Astrocyte (in vitro differentiated cells and primary cell): ENCODE measurements at regions not wholly inside any gene's neighbourhood (a gene's known extent, or its start where the extent isn't known, plus 50 kb on each side); places are given as distances from the start of the nearest gene placed in this dataset.

ENCODE experiments used
- DNase-seq: peaks from one replicate; pipeline ENCODE4 v3.0.0-alpha.2; 2010; ENCODE audit warnings: low read depth
- FAIRE-seq: peaks from 2 replicates; lab custom pipeline; 2011; peaks lifted over from hg19 to GRCh38; lab: Jason Lieb, UNC
- H2AFZ ChIP-seq: 2 replicates; pipeline ENCODE4 v1.6.0; 2012; ENCODE audit warnings: low read depth, low read length, inconsistent platforms
- H3K27ac ChIP-seq: 2 replicates; pipeline ENCODE4 v1.5.1; 2011; ENCODE audit warnings: low read depth, low read length, inconsistent platforms
- H3K27me3 ChIP-seq: 2 replicates; pipeline ENCODE4 v1.6.0; 2011; ENCODE audit warnings: low read length, inconsistent platforms; ENCODE audit not compliant: insufficient read depth
- H3K36me3 ChIP-seq: 2 replicates; pipeline ENCODE4 v1.5.1; 2011; ENCODE audit warnings: low read length, inconsistent platforms; ENCODE audit not compliant: insufficient read depth
- H3K4me1 ChIP-seq: 2 replicates; pipeline ENCODE4 v1.5.1; 2011; ENCODE audit warnings: low read length, inconsistent platforms; ENCODE audit not compliant: insufficient read depth
- H3K4me2 ChIP-seq: 2 replicates; pipeline ENCODE4 v1.6.0; 2012; ENCODE audit warnings: low read length, inconsistent platforms
- H3K4me3 ChIP-seq: 2 replicates; pipeline ENCODE4 v1.5.1; 2011; ENCODE audit warnings: low read depth, mild to moderate bottlenecking, low read length, inconsistent platforms; ENCODE audit not compliant: insufficient read depth
- H3K79me2 ChIP-seq: 2 replicates; pipeline ENCODE4 v1.6.0; 2012; ENCODE audit warnings: mild to moderate bottlenecking, low read length, inconsistent platforms; ENCODE audit not compliant: insufficient read depth
- H3K9ac ChIP-seq: 2 replicates; pipeline ENCODE4 v1.6.0; 2012; ENCODE audit warnings: mild to moderate bottlenecking, low read length, inconsistent platforms
- H3K9me3 ChIP-seq: 2 replicates; pipeline ENCODE4 v1.5.1; 2012; ENCODE audit warnings: low read depth, mild to moderate bottlenecking, low read length, inconsistent platforms; ENCODE audit not compliant: insufficient read depth
- H4K20me1 ChIP-seq: 2 replicates; pipeline ENCODE4 v1.6.0; 2012; ENCODE audit warnings: low read length, inconsistent platforms; ENCODE audit not compliant: insufficient read depth
- H3K27ac Mint-ChIP-seq: one replicate; pipeline ENCODE4 v1.8.0; 2021; ENCODE audit warnings: mild to moderate bottlenecking, mixed read lengths; ENCODE audit not compliant: unreplicated experiment
- H3K27me3 Mint-ChIP-seq: one replicate; pipeline ENCODE4 v1.8.0; 2021; ENCODE audit warnings: low read depth, mixed read lengths; ENCODE audit not compliant: unreplicated experiment
- H3K36me3 Mint-ChIP-seq: one replicate; pipeline ENCODE4 v1.8.0; 2021; ENCODE audit warnings: low read depth, mixed read lengths; ENCODE audit not compliant: unreplicated experiment
- H3K4me1 Mint-ChIP-seq: one replicate; pipeline ENCODE4 v1.8.0; 2021; ENCODE audit warnings: low read depth, mixed read lengths; ENCODE audit not compliant: unreplicated experiment
- H3K4me3 Mint-ChIP-seq: one replicate; pipeline ENCODE4 v1.8.0; 2021; ENCODE audit warnings: mild to moderate bottlenecking, moderate library complexity, mixed read lengths; ENCODE audit not compliant: unreplicated experiment
- H3K9me3 Mint-ChIP-seq: one replicate; pipeline ENCODE4 v1.8.0; 2021; ENCODE audit warnings: mild to moderate bottlenecking, mixed read lengths; ENCODE audit not compliant: unreplicated experiment
- EZH2 ChIP-seq: IDR thresholded peaks from 2 replicates; pipeline ENCODE4 v1.6.1; 2012; ENCODE audit warnings: mild to moderate bottlenecking, low read length, inconsistent platforms; ENCODE audit not compliant: insufficient read depth
- TF ChIP-seq, protein P1 (sequence below): IDR thresholded peaks from 2 replicates; pipeline ENCODE4 v1.5.1; 2011; ENCODE audit warnings: low read depth, mild to moderate bottlenecking, inconsistent platforms, low read length, moderate library complexity; ENCODE audit not compliant: insufficient read depth

DNA sequence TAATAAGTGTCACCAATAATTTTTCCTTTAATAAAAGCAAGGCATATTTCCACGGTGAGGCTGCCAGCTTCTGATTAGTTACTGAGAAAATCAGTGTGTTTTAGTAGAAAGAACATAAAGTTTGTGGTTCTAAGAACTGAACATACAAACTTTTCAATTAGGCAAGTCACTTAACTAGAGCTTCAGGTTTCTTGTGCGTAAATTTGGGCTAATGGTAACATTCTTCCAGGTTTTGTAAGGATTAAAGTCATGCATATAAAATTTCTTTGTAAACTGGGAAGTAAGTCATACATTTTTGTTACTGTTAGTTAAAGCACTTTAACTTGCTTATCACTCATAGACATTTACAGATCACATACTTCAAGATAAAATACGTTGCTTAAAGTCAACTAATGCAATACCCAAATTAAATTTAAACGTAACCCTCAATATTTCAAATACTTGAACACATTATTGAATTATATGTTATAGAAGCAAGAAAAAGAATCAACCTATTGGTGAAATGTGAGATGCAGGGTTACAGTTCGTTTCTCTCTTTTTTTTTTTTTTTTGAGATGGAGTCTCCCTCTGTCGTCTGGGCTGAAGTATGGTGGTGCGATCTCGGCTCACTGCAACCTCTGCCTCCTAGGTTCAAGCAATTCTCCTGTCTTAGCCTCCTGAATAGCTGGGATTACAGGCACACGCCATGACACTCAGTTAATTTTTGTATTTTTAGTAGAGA lies 327.3 kb upstream of the NOX3 start:
- no peaks in the 10 kb centered on the region for H3K27me3 ChIP-seq
- FAIRE-seq (no peak), DNase-seq (peak; percentile 97)
- peak overlapping the region; percentile 51 for H3K9ac ChIP-seq
- peaks cover 14% of the 10 kb centered on the region for H3K4me1 ChIP-seq
- TF ChIP-seq, protein P1, sequence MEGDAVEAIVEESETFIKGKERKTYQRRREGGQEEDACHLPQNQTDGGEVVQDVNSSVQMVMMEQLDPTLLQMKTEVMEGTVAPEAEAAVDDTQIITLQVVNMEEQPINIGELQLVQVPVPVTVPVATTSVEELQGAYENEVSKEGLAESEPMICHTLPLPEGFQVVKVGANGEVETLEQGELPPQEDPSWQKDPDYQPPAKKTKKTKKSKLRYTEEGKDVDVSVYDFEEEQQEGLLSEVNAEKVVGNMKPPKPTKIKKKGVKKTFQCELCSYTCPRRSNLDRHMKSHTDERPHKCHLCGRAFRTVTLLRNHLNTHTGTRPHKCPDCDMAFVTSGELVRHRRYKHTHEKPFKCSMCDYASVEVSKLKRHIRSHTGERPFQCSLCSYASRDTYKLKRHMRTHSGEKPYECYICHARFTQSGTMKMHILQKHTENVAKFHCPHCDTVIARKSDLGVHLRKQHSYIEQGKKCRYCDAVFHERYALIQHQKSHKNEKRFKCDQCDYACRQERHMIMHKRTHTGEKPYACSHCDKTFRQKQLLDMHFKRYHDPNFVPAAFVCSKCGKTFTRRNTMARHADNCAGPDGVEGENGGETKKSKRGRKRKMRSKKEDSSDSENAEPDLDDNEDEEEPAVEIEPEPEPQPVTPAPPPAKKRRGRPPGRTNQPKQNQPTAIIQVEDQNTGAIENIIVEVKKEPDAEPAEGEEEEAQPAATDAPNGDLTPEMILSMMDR = no peak
- no peak for TF ChIP-seq EZH2
- Mint-ChIP-seq H3K4me3 (no peak overlapping the region), H3K27me3 (no peaks in the 10 kb centered on the region), H3K36me3 (no peaks in the 10 kb centered on the region), H3K27ac (peak overlapping the region; percentile 96), H3K9me3 (peaks cover 3% of the 10 kb centered on the region), H3K4me1 (peaks cover 24% of the 10 kb centered on the region)
- H4K20me1 ChIP-seq = no peaks in the 10 kb centered on the region
- no peak overlapping the region for H2AFZ ChIP-seq
- no peak overlapping the region for H3K4me3 ChIP-seq
- peak overlapping the region; percentile 69 for H3K4me2 ChIP-seq
- H3K27ac ChIP-seq = peak overlapping the region; percentile 92
- no peaks in the 10 kb centered on the region for H3K36me3 ChIP-seq
- H3K79me2 ChIP-seq = no peaks in the 10 kb centered on the region
- H3K9me3 ChIP-seq = no peaks in the 10 kb centered on the region

DNA sequence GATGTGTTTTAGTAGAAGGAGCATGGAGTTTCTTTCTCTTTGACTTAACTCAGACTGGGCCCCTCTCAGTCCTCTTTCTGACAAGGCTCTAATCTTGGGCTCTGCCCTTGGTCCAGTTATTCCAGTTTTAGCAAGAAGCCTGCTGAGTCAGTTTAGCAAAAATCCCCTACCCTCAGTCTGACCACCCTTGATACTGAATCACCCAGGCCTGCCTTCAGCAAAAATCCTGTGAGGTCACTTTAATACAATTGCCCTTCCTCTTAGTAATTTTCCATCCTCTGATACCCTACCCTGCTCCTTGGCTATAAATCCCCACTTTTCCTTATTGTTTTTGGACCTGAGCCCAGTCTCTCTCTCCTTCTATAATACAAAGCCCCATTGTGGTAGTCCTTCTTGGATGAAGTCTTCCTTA lies 326.7 kb upstream of the NOX3 start:
- peaks cover 24% of the 10 kb centered on the region for H3K4me1 Mint-ChIP-seq
- peak overlapping the region; percentile 96 for H3K27ac Mint-ChIP-seq
- Histone ChIP-seq H3K4me1 (peaks cover 14% of the 10 kb centered on the region), H3K4me2 (peak overlapping the region; percentile 69), H3K79me2 (no peaks in the 10 kb centered on the region), H3K27ac (peak overlapping the region; percentile 92), H3K4me3 (no peak overlapping the region), H3K9ac (peak overlapping the region; percentile 74), H3K36me3 (no peaks in the 10 kb centered on the region), H3K9me3 (no peaks in the 10 kb centered on the region), H3K27me3 (no peaks in the 10 kb centered on the region), H4K20me1 (no peaks in the 10 kb centered on the region), H2AFZ (peak overlapping the region; percentile 23)
- no peak for TF ChIP-seq EZH2
- TF ChIP-seq, protein P1 = no peak
- DNase-seq (peak; percentile 99), FAIRE-seq (peak; percentile 95)
- H3K4me3 Mint-ChIP-seq = no peak overlapping the region
- H3K9me3 Mint-ChIP-seq = peaks cover under 1% of the 10 kb centered on the region
- no peaks in the 10 kb centered on the region for H3K27me3 Mint-ChIP-seq
- no peaks in the 10 kb centered on the region for H3K36me3 Mint-ChIP-seq

DNA sequence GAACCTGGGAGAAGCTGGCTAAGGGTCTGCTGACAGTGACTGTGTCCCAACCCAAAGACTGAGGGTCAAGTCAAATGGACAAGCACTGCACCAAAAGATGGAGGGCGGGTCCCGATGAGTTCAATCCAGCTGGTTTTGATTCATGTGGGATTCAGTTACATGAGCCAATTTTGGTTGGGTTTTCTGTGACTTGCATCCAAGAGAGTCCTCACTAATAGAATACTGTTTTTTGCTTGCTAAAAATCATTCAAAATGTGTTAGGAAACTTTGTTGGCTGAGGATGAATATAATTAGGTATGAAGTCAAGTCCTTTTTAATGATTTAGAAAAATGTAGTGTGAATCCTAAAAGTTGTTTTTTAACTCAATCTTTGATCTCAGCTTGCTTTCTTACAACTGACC lies 323.8 kb upstream of the NOX3 start:
- no peak overlapping the region for H3K27ac ChIP-seq

More for the DNA sequence above, 323.8 kb upstream of the NOX3 start:
- Histone ChIP-seq H3K9ac (no peak overlapping the region), H3K27me3 (no peaks in the 10 kb centered on the region), H3K79me2 (no peaks in the 10 kb centered on the region), H3K4me2 (no peak overlapping the region), H3K4me3 (no peak overlapping the region), H2AFZ (no peak overlapping the region), H3K4me1 (peaks cover 14% of the 10 kb centered on the region), H3K9me3 (no peaks in the 10 kb centered on the region), H3K36me3 (no peaks in the 10 kb centered on the region), H4K20me1 (no peaks in the 10 kb centered on the region)
- H3K9me3 Mint-ChIP-seq = peaks cover under 1% of the 10 kb centered on the region
- TF ChIP-seq, protein P1 = no peak
- no peak for TF ChIP-seq EZH2
- DNase-seq (no peak), FAIRE-seq (no peak)
- no peak overlapping the region for H3K4me3 Mint-ChIP-seq
- no peak overlapping the region for H3K27ac Mint-ChIP-seq
- H3K27me3 Mint-ChIP-seq = no peaks in the 10 kb centered on the region
- no peaks in the 10 kb centered on the region for H3K36me3 Mint-ChIP-seq
- peaks cover 24% of the 10 kb centered on the region for H3K4me1 Mint-ChIP-seq
